HL-60 (cell line): ENCODE measurements at regions not wholly inside any gene's neighbourhood (a gene's known extent, or its start where the extent isn't known, plus 50 kb on each side); places are given as distances from the start of the nearest gene placed in this dataset.

ENCODE experiments used
- DNase-seq, 2 experiments: peaks; one replicate each; pipeline ENCODE4 v3.0.0-alpha.2; 2010 to 2020; ENCODE audit warnings: low read depth in 1 of 2, low spot score in 1 of 2
- H3K27ac ChIP-seq: fragments of 250-450 bp; sonication (Bioruptor Pico); replicated peaks from 2 replicates; pipeline ENCODE4 v1.5.1; 2020; ENCODE audit warnings: mild to moderate bottlenecking, moderate library complexity
- H3K27me3 ChIP-seq: fragments of 250-450 bp; sonication (Bioruptor Pico); 2 replicates; pipeline ENCODE4 v1.5.1; 2021; ENCODE audit warnings: mild to moderate bottlenecking, moderate library complexity; ENCODE audit not compliant: insufficient read depth, poor library complexity, severe bottlenecking
- H3K4me3 ChIP-seq: replicated peaks from 2 replicates; pipeline ENCODE4 v1.5.1; 2011; ENCODE audit warnings: mild to moderate bottlenecking, control low read depth, low read length; ENCODE audit not compliant: insufficient read depth
- GABPA ChIP-seq: IDR thresholded peaks from 2 replicates; pipeline ENCODE4 v1.6.1; 2012; ENCODE audit warnings: low read depth
- POLR2AphosphoS5 ChIP-seq: IDR thresholded peaks from 2 replicates; pipeline ENCODE4 v1.6.1; 2012; ENCODE audit warnings: low read depth
- SPI1 ChIP-seq: IDR thresholded peaks from 2 replicates; pipeline ENCODE4 v1.6.1; 2012; ENCODE audit warnings: low read depth, mild to moderate bottlenecking, borderline replicate concordance
- TF ChIP-seq, protein P1 (sequence below): IDR thresholded peaks from one replicate; pipeline ENCODE4 v1.5.1; 2011; ENCODE audit warnings: low read length, control low read depth, inconsistent platforms; ENCODE audit not compliant: insufficient read depth
- TF ChIP-seq, protein P2 (sequence below): IDR thresholded peaks from 2 replicates; pipeline ENCODE4 v1.6.1; 2012; ENCODE audit warnings: low read depth; ENCODE audit not compliant: insufficient replicate concordance

DNA sequence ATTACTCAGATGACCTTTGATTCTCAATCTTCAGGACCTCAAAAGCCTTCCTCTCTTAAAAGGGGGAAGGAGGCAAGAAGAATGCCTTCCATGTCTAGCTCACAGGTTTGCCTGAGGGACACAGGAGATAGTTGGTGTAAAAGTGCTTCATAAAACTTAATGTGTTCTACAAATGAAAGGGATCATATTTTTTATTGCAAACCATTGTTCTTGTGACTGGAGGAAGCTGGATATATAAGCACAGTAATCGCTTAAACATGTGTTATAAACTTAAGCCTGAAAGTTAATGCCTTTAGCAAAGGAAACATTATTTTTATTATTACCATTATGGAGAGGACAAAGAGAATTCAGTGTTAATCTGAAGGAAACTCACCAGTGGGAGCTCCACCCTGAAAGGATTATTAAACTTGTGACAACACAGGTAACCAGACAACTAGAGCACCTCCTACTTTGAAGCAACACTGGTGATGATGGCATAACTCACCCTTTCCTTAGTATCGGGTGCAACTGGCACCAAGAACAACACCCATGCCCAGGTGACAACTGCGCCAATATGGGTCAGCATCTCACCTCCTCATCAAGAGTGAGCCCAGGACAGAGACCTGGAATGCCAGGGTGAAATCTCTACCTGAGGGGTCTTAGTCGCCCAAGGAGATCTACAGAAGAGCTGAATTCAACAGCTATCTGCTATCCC is 288.7 kb upstream of the PRDM1 start:
- H3K27me3 ChIP-seq, result no peaks in the 10 kb centered on the region
- TF ChIP-seq, protein P1, sequence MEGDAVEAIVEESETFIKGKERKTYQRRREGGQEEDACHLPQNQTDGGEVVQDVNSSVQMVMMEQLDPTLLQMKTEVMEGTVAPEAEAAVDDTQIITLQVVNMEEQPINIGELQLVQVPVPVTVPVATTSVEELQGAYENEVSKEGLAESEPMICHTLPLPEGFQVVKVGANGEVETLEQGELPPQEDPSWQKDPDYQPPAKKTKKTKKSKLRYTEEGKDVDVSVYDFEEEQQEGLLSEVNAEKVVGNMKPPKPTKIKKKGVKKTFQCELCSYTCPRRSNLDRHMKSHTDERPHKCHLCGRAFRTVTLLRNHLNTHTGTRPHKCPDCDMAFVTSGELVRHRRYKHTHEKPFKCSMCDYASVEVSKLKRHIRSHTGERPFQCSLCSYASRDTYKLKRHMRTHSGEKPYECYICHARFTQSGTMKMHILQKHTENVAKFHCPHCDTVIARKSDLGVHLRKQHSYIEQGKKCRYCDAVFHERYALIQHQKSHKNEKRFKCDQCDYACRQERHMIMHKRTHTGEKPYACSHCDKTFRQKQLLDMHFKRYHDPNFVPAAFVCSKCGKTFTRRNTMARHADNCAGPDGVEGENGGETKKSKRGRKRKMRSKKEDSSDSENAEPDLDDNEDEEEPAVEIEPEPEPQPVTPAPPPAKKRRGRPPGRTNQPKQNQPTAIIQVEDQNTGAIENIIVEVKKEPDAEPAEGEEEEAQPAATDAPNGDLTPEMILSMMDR, result no peak
- TF ChIP-seq GABPA (no peak), POLR2AphosphoS5 (no peak), SPI1 (no peak)
- TF ChIP-seq, protein P2, sequence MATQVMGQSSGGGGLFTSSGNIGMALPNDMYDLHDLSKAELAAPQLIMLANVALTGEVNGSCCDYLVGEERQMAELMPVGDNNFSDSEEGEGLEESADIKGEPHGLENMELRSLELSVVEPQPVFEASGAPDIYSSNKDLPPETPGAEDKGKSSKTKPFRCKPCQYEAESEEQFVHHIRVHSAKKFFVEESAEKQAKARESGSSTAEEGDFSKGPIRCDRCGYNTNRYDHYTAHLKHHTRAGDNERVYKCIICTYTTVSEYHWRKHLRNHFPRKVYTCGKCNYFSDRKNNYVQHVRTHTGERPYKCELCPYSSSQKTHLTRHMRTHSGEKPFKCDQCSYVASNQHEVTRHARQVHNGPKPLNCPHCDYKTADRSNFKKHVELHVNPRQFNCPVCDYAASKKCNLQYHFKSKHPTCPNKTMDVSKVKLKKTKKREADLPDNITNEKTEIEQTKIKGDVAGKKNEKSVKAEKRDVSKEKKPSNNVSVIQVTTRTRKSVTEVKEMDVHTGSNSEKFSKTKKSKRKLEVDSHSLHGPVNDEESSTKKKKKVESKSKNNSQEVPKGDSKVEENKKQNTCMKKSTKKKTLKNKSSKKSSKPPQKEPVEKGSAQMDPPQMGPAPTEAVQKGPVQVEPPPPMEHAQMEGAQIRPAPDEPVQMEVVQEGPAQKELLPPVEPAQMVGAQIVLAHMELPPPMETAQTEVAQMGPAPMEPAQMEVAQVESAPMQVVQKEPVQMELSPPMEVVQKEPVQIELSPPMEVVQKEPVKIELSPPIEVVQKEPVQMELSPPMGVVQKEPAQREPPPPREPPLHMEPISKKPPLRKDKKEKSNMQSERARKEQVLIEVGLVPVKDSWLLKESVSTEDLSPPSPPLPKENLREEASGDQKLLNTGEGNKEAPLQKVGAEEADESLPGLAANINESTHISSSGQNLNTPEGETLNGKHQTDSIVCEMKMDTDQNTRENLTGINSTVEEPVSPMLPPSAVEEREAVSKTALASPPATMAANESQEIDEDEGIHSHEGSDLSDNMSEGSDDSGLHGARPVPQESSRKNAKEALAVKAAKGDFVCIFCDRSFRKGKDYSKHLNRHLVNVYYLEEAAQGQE, result no peak
- DNase-seq, result no peak
- no peak overlapping the region for H3K27ac ChIP-seq
- H3K4me3 ChIP-seq, result no peak overlapping the region

DNA sequence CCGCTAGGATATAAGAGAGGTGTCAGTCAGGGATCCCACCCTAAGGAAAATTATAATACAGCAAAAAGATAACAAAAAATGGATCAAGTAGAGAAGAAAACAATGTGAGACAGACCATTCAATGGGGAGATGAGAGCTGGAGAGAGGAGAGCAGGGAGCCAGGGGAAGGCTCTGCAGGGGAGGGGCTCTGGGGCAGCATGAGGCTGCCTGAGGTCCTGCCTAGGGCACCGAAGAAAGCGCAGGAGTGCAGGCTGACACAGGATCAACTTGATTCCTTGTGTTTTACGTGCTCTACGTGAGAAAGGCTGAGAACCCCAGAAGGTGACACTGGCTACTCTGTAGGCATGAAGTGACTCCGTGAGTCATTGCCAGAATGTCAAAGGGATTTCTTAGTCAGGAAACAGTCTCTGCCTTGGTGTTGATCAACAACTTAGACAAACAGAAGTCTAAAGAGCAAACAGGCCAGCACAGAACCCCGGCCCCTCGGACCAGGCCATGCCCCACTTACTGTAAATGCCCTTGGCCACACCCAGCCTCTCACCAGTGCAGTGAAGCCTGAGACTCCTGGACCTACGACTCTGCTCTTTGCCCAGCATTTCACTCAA is 290.1 kb upstream of the PRDM1 start:
- DNase-seq, result no peak
- no peak overlapping the region for H3K4me3 ChIP-seq
- H3K27ac ChIP-seq, result no peak overlapping the region
- no peaks in the 10 kb centered on the region for H3K27me3 ChIP-seq
- TF ChIP-seq SPI1 (no peak), POLR2AphosphoS5 (no peak), GABPA (no peak)
- TF ChIP-seq, protein P2, result no peak
- TF ChIP-seq, protein P1, result no peak

DNA sequence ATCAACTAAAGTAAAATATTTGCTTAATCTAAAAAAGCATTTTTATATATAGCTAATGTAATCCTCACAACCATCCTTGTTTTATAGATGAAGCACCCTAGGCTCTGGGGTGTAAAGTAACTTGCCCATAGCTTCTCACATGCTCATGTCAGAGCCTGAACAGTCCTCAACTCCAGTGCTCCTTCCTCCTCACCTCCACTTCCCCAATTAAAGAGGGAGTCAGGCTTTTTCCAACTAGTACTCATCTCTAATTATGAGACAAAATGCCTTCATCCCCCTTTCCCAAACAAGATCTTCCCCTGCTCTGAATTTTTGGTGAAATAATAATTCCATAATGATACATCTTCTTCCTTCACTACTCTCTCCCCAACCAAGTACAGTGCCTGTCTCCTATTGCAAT is 290.8 kb upstream of the PRDM1 start:
- Histone ChIP-seq H3K4me3 (no peak overlapping the region), H3K27ac (no peak overlapping the region), H3K27me3 (no peaks in the 10 kb centered on the region)
- no peak for DNase-seq
- TF ChIP-seq SPI1, result peak; percentile 35; the same call in 1 of the 2 replicates
- TF ChIP-seq GABPA, result no peak

DNA sequence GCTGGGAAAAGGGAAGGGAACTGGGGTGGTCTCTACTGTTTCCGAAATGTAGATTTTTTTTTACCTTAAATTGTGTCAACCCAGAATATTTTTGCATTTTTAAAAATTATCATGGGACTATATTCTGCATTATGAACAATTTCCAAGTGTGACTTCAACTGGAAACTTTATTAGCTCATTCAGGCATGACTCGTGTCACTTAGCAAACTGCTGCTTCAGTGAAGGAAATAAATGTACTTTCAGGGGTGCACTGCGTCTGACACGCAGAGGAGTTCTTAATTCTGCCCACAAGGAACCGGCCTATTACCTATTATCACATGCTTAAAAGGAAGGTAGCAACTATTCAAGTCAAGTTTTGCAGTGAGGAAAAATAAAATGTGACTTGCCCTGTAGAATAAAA is 291.3 kb upstream of the PRDM1 start:
- H3K27me3 ChIP-seq, result no peaks in the 10 kb centered on the region
- H3K27ac ChIP-seq, result no peak overlapping the region
- H3K4me3 ChIP-seq, result no peak overlapping the region
- no peak for DNase-seq
- TF ChIP-seq POLR2AphosphoS5 (no peak), GABPA (no peak), SPI1 (no peak)
- TF ChIP-seq, protein P1, result no peak
- TF ChIP-seq, protein P2, result no peak
